ENCODE measurements at regions not wholly inside any gene's neighbourhood (a gene's known extent, or its start where the extent isn't known, plus 50 kb on each side); places are given as distances from the start of the nearest gene placed in this dataset.
"Not testable (repeated sequence)": the region's sequence is repeated elsewhere in the genome, so short reads cannot be mapped to it uniquely, and the experiment has no call there.

DNA sequence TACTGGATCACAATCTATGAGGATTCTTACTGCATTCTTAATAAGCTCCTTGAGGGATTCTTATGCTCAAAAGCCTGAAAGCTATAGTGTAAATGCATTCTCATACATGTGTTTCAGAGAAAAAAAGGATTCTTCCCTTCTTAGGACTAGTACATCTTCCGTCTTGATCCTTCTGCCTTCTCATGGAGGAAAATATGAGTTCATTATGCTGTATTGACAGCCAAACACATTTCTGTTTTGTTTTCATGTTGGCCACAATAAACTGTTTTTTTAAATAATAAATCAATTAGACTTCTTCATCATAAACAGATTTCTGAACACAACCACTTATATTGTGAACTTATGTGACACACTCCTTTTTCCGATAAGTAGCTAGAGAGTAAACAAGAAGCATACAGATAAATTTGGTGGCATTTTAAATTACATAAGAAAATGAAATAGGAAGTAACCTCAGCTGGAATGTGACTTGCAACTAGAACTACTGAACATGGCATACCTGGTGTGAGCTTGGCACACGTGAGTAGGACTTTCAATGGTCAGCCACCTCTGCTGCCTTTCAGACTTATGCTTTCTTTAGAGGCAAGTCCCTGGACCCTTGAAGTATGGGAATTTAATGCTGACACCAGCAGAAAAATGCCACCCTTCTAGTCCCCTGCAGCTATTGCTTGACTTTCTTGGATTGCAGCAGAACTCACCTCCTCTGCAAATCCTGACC lies 350.4 kb downstream of the BCKDHB start:
- no peak for DNase-seq (ENCODE audit: low spot score)

DNA sequence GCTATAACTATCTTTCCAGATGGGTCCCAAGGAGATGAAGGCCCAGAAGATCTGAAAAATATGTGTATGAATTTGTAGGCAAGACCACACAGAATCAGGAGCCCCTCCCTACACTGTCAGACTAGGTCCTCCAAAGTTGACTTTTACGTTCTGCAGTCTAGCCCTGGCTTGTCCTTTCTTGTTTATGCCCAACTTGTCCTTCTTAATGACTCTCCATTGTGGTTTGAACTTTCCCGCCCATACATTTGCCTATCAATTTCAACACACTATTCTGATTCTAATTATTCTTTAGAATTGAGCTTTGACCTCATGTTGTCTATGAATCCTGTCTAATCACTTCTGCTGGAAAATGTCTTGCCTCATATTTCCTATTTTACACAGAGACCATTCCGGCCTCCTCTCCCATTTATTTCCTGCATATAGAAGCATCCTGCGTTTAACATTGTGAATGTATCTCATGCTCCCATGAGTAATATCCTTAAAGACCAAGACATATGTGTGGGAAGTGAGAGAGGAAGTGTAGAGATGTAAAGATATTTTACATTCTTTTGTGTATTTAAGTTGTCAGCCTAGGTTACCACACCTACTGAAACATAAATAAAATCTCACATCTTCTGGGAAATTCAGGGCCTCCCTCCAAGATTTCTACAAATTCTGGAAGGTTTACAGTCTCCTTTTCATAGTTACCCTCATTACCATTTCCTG lies 348.3 kb downstream of the BCKDHB start:
- no peak for DNase-seq (ENCODE audit: low spot score)

DNA sequence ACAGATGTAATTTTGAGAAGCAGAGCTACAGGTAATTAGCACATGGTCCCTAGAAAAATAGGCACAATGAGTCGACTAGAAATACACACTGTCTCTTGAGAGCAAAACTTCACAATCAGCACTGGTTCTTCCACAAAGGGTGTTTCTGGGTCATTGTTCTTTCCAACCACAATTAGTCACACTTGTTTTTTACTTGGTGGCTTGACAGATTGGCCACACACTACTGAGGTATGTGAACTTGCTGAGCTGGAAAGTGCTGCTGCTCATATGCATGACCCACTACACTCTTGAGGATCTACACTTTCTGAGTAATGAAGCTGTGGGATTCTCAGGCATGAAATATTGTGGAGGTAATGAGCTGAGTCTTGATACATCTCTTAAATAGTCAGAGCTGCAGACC lies 347.7 kb downstream of the BCKDHB start:
- peak; percentile 11 for DNase-seq (ENCODE audit: low spot score)

DNA sequence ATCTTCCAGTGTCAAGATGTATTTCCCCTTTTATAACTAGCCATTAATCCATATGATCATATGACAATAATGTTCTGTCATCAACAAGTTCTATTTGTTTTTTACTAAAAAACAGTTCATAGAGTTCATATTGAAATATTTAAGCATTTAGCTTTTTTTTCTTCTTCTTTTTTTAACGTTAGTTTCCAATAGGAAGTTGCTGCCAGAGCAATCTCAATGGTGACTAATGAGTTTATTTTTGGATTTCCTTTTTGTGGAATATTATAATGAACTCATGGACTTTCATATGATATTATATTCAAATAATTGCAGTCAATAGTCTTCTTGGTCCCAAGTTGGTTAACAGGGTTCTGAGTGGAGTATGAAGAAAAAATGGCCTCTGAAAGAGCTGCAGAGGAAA lies 343.3 kb downstream of the BCKDHB start:
- no peak for DNase-seq (ENCODE audit: low spot score)

GRCh38 chr6:80446454-80447045 lies 340.1 kb downstream of the BCKDHB start:
- no peak for DNase-seq (ENCODE audit: low spot score)

DNA sequence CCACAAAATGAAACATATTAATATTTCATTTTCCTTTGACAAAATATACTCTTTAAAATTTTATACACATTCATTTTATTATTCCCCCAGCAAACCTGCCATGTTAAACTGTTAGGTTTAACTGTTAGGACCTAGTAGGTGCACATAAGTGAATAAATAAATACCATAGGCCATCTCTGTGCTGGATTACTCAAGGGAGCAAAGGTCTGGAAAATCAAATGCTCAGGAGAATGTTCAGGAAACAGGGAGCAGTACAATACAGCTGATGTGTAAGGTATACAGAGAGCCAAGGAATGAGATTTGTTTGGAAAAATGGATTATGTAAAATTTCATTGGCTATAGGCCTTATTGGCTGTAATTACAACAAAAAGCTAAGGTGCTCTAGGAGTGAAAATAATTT lies 339.3 kb downstream of the BCKDHB start:
- no peak for DNase-seq (ENCODE audit: low spot score)

DNA sequence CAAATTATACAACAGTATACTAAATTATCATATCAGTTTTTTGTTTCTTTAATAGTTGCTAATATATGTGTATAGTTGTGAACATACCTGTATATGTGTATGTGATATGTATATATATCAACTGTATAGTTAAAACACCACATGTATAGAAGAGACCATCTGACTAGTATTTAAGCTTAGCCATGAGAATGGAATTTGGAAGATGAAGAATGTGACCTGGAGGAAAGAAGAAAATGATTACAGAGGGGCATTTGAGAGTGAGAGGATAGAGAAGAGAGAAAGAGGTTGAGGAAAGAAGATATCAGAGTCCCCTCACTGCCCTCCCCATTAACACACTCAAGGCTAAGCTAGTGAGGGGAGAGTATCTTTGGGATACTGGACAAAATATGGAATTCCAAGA lies 335.9 kb downstream of the BCKDHB start:
- DNase-seq (ENCODE audit: low spot score): no peak

- DNase-seq (ENCODE audit: low spot score): no peak
These were observed 334.7 kb downstream of the BCKDHB start for GRCh38 chr6:80441131-80441530.

- no peak for DNase-seq (ENCODE audit: low spot score)
These were observed 334.1 kb downstream of the BCKDHB start for GRCh38 chr6:80440496-80441115.

GRCh38 chr6:80439721-80440470 lies 333.4 kb downstream of the BCKDHB start:
- no peak for DNase-seq (ENCODE audit: low spot score)

DNA sequence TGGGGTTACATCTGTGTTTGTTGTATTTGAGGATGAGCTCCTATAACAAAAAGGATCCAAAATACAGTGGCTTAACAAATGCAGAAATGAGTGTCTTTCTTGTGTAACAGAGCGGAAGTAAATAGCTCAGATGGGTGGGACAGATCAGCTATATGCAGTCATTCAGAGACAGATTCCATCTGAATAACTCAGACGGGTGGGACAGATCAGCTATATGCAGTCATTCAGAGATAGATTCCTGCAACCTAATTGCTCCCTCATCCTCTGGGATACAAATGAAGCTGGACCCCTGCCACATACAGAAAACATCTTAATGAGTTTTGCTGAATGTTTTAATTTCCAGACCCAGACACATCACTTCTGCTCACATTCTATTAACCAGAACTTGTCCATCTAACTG lies 332.3 kb downstream of the BCKDHB start:
- DNase-seq (ENCODE audit: low spot score): no peak

GRCh38 chr6:80437801-80438200 lies 331.3 kb downstream of the BCKDHB start:
- no peak for DNase-seq (ENCODE audit: low spot score)

DNA sequence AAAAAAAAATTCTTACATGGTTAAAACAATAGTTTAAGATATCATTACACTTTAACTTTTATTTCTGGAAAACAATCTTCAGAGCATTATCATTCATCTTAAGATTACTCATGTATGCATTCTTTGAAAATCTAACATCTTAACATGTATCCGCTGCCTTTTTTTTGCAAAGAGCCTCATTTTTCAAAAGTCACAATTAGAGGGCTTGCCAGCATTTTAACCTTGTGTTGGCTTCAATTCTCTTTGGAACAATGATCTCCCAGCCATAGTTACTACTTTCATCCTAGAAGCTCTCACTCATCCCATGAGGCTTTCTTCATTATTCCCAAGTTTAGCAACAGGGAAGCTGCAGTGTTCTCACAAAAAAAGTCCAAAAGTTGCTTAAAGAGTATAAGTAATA lies 330.8 kb downstream of the BCKDHB start:
- DNase-seq (ENCODE audit: low spot score): no peak

DNA sequence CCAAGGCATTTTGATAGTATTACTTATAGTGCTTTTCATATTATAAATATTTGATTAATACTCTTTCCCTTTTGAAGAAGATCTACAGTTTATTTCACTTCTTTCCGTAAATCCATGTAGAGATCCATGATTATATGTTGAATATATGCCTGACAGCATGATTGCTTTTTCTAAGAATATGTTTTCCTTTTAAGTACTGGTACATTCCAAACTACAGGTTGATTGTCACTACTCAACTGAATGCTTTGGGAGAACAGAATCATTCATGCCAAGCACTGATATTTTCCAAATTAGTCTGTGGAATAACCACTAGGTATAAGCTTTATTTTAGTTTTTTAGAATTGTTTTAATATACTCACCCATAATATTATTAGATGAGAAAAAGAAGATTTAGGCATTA lies 330.2 kb downstream of the BCKDHB start:
- DNase-seq (ENCODE audit: low spot score): no peak

GRCh38 chr6:80435457-80435856 lies 329.0 kb downstream of the BCKDHB start:
- no peak for DNase-seq (ENCODE audit: low spot score)

DNA sequence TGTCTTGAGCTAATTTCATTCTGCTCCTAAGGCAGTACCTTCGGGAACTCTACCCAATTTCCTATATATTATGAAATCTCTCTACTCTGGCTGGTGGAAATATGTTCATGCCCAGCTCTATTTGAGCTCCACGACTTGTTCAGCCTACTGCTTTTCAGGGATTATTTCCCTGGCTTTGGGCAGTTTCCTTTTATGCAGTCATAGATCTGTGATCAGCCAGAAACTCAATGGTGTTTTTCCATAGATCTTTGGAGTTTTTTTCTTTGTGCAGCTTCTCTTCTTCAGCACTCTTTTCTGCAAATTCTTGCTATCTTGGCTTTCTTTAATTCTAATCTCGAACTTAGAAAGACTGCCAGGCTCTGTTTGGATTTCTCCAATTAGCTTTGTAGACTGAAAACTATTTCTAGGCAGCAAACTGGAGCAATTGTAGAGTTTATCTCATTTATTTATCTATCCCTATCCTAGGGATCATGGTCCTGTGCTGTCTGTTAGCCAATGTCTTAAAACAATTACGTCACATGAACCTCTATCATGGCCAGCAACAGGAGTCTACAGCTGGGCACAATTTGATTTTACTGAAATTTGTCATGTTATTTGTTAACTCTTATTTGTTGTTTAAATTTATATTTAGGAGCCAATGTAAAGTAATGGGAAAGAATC lies 328.4 kb downstream of the BCKDHB start:
- DNase-seq (ENCODE audit: low spot score): no peak

DNA sequence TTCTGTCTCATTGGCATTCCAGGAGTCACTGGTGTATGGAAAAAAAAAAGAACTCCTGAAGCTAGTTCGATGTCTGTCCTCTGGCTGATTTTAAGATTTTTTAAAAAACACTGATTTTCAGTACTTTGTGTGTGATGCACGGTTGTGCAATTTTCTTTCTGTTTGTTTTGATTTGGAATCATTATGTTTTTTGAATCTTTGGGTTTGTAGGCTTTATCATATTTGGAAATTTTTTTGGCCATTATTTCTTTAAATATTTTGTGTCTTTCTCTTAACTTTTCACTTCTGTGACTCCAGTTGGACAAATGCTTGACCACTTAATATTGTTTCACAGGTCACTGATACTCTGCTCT lies 327.2 kb downstream of the BCKDHB start:
- no peak for DNase-seq (ENCODE audit: low spot score)

DNA sequence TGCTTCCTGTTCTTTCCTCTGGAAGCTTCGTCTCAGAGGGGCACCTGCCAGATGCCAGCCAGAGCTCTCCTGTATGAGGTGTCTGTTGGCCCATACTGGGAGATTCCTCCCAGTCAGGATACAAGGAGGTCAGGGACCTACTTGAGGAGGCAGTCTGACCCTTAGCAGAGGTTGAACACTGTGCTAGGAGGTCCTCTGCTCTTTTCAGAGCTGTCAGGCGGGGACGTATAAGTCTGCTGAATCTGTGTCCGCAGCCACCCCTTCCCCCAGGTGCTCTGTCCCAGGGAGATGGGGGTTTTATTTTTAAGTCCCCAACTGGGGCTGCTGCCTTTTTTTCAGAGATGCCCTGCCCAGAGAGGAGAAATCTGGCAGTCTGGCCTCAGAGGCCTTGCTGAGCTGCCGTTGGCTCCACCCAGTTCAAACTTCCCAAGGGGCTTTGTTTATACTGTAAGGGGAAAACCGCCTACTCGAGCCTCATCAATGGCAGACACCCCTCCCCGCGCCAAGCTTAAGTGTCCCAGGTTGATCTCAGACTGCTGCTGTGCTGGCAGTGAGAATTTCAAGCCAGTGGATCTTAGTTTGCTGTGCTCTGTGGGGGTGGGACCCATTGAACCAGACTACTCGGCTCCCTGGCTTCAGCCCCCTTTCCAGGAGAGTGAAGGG lies 326.7 kb downstream of the BCKDHB start:
- DNase-seq (ENCODE audit: low spot score): no peak

DNA sequence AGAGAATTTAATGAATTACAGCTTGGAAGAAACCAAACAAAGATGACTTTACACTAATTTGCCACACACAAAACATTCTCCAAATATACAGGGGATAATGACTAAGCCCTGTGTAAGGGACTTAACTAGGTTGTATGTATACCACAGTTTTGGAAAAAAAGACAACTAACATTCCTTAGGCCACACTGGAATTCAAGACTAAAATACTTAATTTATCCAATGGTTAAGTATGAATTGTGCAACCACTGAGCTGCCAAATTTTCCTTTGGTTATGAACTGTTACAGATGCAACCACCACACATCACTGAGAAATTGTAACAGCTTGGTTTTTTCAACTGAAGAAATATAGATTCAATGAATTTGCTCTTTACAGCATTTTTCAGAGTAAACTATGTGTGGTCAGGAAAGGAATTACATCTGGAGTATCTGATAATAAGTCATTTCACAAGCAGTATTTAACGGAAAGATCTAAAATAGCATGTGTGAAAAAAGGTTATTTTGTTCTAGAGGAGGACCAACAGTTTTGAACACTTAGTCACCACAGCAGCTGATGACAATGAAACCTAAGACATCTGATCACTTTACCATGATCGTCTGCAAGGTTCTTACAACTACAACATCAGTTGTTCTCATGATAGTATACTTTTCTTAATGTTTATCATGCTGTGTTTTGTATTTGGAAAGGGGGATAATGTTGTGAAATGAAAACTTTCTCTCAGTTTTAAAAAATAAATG lies 318.8 kb downstream of the BCKDHB start:
- no peak for DNase-seq (ENCODE audit: low spot score)

- no peak for DNase-seq (ENCODE audit: low spot score)
These were observed 305.0 kb downstream of the BCKDHB start for GRCh38 chr6:80411486-80411885.

DNA sequence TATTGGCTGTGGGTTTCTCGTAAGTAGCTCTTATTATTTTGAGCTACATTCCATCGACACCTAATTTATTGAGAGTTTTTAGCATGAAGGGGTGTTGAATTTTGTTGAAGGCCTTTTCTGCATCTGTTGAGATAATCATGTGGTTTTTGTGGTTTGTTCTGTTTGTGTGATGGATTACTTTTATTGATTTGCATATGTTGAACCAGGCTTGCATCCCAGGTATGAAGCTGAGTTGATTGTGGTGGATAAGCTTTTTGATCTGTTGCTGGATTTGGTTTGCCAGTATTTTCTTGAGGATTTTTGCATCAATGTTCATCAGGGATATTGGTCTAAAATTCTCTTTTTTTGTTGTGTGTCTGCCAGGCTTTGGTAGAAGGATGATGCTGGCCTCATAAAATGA lies 301.5 kb downstream of the BCKDHB start:
- not testable (repeated sequence) for DNase-seq (ENCODE audit: low spot score)
